HG02571 (cell line): ENCODE measurements at regions not wholly inside any gene's neighbourhood (a gene's known extent, or its start where the extent isn't known, plus 50 kb on each side); places are given as distances from the start of the nearest gene placed in this dataset.

Experiments used
- ATAC-seq: cut with Tn5 transposase; IDR thresholded peaks from one replicate; pipeline ENCODE4 v1.9.1; 2021; ENCODE audit warnings: mild to moderate bottlenecking, moderate library complexity; ENCODE audit not compliant: unreplicated experiment

GRCh38 chr1:194230351-194231144, 1044.1 kb upstream of the B3GALT2 start:
- no peak for ATAC-seq

GRCh38 chr1:194228427-194228826, 1042.0 kb upstream of the B3GALT2 start:
- ATAC-seq = no peak

- ATAC-seq = no peak
Observed at GRCh38 chr1:194227161-194227560, 1040.7 kb upstream of the B3GALT2 start.

- peak; percentile 92 for ATAC-seq
Observed at GRCh38 chr1:194225821-194226220, 1039.4 kb upstream of the B3GALT2 start.

DNA sequence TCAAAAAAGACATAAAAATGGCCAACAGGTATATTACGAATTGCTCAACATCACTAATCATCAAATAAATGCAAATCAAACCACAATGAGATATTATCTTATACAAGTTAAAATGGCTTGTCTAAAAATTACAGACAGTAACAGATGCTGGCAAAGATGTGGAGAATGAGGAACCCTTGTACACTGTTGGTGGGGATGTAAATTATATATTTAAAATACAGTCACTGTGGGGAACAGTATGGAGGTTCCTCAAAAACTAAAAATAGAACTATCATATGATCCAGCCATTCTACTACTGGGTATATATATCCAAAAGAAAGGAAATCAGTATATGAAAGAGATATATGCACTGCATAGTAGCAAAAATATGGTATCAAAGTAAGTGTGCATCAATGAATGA, 1037.2 kb upstream of the B3GALT2 start:
- no peak for ATAC-seq

DNA sequence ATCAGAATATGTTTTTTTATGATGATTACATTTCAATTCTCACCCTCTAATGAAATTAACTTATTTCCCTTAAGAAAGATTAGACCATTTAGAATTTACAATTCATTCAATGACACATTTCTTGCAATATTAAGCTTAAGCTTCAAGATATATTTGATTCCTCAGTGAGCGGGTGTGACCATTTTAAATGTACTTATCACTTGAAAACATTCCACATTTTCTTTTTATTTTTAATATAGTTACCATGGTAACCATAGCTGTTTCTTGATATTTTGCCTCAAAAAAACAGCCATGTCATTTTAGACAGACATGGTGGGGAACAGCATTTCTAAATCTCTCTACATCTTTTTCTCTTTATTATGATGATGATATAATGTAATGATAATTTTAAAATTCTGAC, 1029.0 kb upstream of the B3GALT2 start:
- no peak for ATAC-seq

- no peak for ATAC-seq
Observed at GRCh38 chr1:194214735-194215134, 1028.3 kb upstream of the B3GALT2 start.

DNA sequence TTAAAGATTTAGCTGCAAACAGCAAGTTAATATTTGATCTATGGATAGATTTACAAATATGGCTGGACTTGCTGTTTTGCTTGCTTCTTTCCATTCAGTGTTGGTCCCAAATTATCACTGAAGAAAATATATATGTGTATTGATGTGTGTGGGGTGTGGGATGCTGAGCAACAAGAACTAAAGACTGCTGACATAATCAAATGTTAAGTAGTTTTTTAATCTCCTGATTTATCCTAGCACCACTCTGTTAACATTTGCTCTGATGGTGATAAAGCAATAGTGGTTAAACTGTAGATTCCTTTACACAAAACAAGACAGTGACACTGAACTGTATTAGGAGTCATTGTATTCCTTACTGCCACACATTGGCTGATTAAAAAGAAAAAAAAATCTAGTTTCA, 1023.5 kb upstream of the B3GALT2 start:
- no peak for ATAC-seq

DNA sequence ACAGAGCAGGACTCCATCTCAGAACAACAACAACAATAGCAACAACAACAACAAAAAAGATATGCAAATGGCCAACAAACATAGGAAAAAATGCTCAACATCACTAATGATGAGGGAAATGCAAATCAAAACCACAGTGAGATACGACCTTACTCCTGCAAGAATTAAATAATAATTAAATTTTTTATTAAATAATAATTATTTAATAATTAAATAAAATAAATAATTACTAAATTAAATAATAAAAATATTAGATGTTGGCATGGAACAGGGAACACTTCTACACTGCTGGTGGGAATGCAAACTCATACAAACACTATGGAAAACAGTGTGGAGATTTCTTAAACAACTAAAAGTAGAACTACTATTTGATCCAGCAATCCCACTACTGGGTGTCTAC, 1022.3 kb upstream of the B3GALT2 start:
- no peak for ATAC-seq

GRCh38 chr1:194196562-194196961, 1010.1 kb upstream of the B3GALT2 start:
- ATAC-seq = no peak

DNA sequence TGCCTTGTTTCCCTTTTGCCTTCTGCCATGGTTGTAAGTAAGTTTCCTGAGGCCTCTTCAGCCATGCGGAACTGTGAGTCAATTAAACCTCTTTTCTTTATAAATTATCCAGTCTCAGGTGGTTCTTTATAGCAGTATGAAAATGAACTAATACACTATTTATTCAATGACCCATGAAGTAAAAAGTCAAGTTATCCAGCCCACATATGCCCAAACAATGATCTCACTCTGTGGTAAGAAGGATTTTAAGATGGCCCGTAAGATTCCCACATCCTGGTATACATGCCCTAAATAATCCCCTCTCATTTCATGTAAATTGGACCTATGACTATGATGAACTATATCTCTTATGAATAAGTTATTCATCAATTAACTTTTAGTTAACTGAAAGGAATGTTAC, 1008.3 kb upstream of the B3GALT2 start:
- no peak for ATAC-seq

- ATAC-seq = no peak
Observed at GRCh38 chr1:194184974-194185373, 998.6 kb upstream of the B3GALT2 start.

DNA sequence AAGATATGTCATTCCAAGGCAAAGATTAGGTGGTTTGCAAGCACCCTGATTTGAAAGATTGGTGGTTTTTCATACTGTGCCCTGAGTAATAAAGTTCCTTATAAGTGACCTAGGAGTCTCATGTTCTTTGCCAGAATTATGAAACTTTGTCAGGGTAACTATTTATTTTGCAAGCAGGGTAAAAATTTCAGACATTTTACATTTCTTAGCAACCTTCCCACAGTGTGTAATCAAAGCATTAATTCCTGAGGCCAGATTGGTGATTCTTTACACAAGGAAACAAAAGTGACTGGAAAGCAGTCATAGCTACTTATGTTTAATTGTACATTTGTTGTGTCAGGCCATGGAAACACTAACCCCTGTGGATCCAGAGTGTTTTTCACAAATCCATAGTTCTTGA, 998.0 kb upstream of the B3GALT2 start:
- ATAC-seq = no peak

GRCh38 chr1:194181845-194182244, 995.4 kb upstream of the B3GALT2 start:
- no peak for ATAC-seq

GRCh38 chr1:194176212-194176611, 989.8 kb upstream of the B3GALT2 start:
- ATAC-seq = no peak

DNA sequence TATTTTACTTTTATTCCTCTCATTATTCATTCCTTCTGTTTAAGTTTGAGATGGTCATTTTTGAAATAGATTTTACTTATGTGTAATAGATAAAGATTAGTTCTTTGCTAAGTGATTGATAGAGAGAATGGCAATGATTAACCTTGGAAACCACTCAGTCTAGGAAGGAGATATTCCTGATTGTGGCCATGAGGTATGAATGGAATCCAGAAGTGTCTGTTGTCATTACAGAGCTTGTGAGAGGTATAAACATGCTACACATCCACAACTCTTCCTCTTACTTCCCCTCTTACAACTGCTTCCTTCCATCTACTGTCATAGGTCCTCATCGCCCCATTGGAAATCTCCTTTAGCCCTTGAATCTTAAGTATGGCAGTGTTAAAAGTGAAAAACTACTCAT, 988.8 kb upstream of the B3GALT2 start:
- no peak for ATAC-seq

GRCh38 chr1:194174528-194174927, 988.1 kb upstream of the B3GALT2 start:
- no peak for ATAC-seq

- no peak for ATAC-seq
Observed at GRCh38 chr1:194171596-194171995, 985.2 kb upstream of the B3GALT2 start.

GRCh38 chr1:194167956-194168640, 981.7 kb upstream of the B3GALT2 start:
- no peak for ATAC-seq

GRCh38 chr1:194164755-194165154, 978.3 kb upstream of the B3GALT2 start:
- ATAC-seq = no peak

- ATAC-seq = no peak
Observed at GRCh38 chr1:194161591-194161990, 975.2 kb upstream of the B3GALT2 start.

DNA sequence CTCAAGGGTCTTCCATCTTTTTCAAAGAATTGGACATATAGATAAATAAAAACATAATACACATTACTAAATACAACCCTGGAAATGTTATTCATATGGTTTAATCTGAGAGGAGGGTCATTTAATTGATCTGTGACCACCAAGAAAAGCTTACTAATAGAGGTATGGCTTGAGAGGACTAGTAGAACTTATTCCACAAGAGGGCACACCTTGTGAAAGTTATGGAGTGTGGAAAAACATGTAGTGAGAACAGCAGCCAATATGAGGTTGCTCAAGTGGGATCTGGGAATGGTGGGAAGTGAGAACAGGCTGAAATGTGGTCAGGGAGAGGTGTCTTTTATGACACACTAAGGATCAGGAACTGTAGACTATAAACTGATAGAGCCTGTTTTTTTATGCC, 973.5 kb upstream of the B3GALT2 start:
- ATAC-seq = no peak

DNA sequence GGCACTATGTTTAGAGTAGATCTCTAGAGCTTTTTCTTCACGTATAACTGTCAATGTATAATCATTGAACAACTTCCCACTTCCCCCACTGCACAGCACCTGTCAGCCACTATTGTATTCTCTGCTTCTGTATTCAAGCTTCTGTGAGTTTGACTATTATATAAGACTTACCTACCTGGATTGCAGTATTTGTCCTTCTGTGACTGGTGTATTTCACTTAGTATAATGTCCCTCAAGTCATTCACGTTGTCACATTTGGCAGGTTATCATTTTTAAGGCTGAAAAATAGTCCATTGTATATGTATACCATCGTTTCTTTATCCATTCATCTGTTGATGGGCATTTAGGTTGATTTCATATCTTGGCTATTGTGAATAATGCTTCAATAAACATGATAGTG, 969.5 kb upstream of the B3GALT2 start:
- no peak for ATAC-seq
